Mesenchymal stem cell (in vitro differentiated cells and primary cell): ENCODE measurements at regions not wholly inside any gene's neighbourhood (a gene's known extent, or its start where the extent isn't known, plus 50 kb on each side); places are given as distances from the start of the nearest gene placed in this dataset.

Source experiments
- DNase-seq: peaks from one replicate; pipeline ENCODE4 v3.0.0-alpha.2; 2013
- H2AFZ ChIP-seq: one replicate; pipeline ENCODE4 v1.6.1; 2013; ENCODE audit warnings: low read depth, mild to moderate bottlenecking, control low read depth, inconsistent platforms, low read length, moderate library complexity
- H2AK5ac ChIP-seq: 2 replicates; pipeline ENCODE4 v1.6.1; 2013; ENCODE audit warnings: low read length, moderate library complexity, mild to moderate bottlenecking, inconsistent platforms; ENCODE audit not compliant: severe bottlenecking
- H2BK120ac ChIP-seq: one replicate; pipeline ENCODE4 v1.6.1; 2013; ENCODE audit warnings: low read depth, mild to moderate bottlenecking, inconsistent platforms, low read length, moderate library complexity
- H2BK12ac ChIP-seq, 2 experiments: one replicate each; pipeline ENCODE4 v1.6.1; 2013; ENCODE audit warnings: inconsistent platforms in 2 of 2, low read length in 2 of 2, mild to moderate bottlenecking in 2 of 2, moderate library complexity in 2 of 2, control low read depth in 1 of 2
- H2BK15ac ChIP-seq: one replicate; pipeline ENCODE4 v1.6.1; 2013; ENCODE audit warnings: mild to moderate bottlenecking, low read depth, inconsistent platforms; ENCODE audit not compliant: poor library complexity, severe bottlenecking
- H2BK5ac ChIP-seq: 2 replicates; pipeline ENCODE4 v1.6.1; 2013; ENCODE audit warnings: low read depth, mild to moderate bottlenecking, low read length, control low read depth, inconsistent platforms; ENCODE audit not compliant: poor library complexity, severe bottlenecking
- H3K14ac ChIP-seq, 2 experiments: one replicate each; pipeline ENCODE4 v1.6.1; 2013; ENCODE audit warnings: inconsistent platforms in 2 of 2, low read length in 2 of 2, control low read depth in 1 of 2, mild to moderate bottlenecking in 1 of 2, moderate library complexity in 1 of 2
- H3K18ac ChIP-seq, 2 experiments: one replicate each; pipeline ENCODE4 v1.6.1; 2013; ENCODE audit warnings: inconsistent platforms in 2 of 2, low read length in 2 of 2, control low read depth in 1 of 2, low read depth in 1 of 2, mild to moderate bottlenecking in 1 of 2
- H3K23ac ChIP-seq, 2 experiments: one replicate each; pipeline ENCODE4 v1.6.1; 2013; ENCODE audit warnings: inconsistent platforms in 2 of 2, low read length in 2 of 2, mild to moderate bottlenecking in 2 of 2, moderate library complexity in 2 of 2, control low read depth in 1 of 2
- H3K27ac ChIP-seq: 2 replicates; pipeline ENCODE4 v1.5.1; 2013; ENCODE audit warnings: mild to moderate bottlenecking, moderate library complexity, low read length, control low read depth, inconsistent platforms; ENCODE audit not compliant: poor library complexity, severe bottlenecking
- H3K27me3 ChIP-seq, 2 experiments: 2 replicates each; pipeline versions ENCODE4 v1.6.1 to v1.7.0; 2013; ENCODE audit warnings: low read length in 2 of 2, mild to moderate bottlenecking in 2 of 2, moderate library complexity in 2 of 2, control low read depth in 1 of 2, inconsistent platforms in 1 of 2; ENCODE audit not compliant: control insufficient read depth in 1 of 2, insufficient read depth in 1 of 2
- H3K36me3 ChIP-seq, 2 experiments: 2 replicates each; pipeline versions ENCODE4 v1.6.1 to v1.7.0; 2013; ENCODE audit warnings: low read length in 2 of 2, control low read depth in 1 of 2, inconsistent platforms in 1 of 2, low read depth in 1 of 2, mild to moderate bottlenecking in 1 of 2; ENCODE audit not compliant: insufficient read depth in 2 of 2, control insufficient read depth in 1 of 2
- H3K4ac ChIP-seq, 2 experiments: one replicate each; pipeline ENCODE4 v1.6.1; 2013; ENCODE audit warnings: inconsistent platforms in 2 of 2, low read length in 2 of 2, mild to moderate bottlenecking in 2 of 2, moderate library complexity in 2 of 2, control low read depth in 1 of 2, low read depth in 1 of 2
- H3K4me1 ChIP-seq: 2 replicates; pipeline ENCODE4 v1.6.1; 2013; ENCODE audit warnings: low read depth, low read length, control low read depth; ENCODE audit not compliant: control insufficient read depth, insufficient read depth
- H3K4me2 ChIP-seq: 2 replicates; pipeline ENCODE4 v1.6.1; 2013; ENCODE audit warnings: low read length, mild to moderate bottlenecking, inconsistent platforms; ENCODE audit not compliant: poor library complexity, severe bottlenecking
- H3K4me3 ChIP-seq, 2 experiments: 2 replicates each; pipeline versions ENCODE4 v1.5.1 to v1.7.0; 2013; ENCODE audit warnings: low read length in 2 of 2, mild to moderate bottlenecking in 2 of 2, control low read depth in 1 of 2, low read depth in 1 of 2; ENCODE audit not compliant: insufficient read depth in 1 of 2
- H3K79me1 ChIP-seq: replicated peaks from 2 replicates; pipeline ENCODE4 v1.6.1; 2013; ENCODE audit warnings: mild to moderate bottlenecking, control low read depth, low read length, inconsistent platforms; ENCODE audit not compliant: poor library complexity, severe bottlenecking
- H3K9ac ChIP-seq: 2 replicates; pipeline ENCODE4 v1.7.0; 2013; ENCODE audit warnings: mild to moderate bottlenecking, low read length, moderate library complexity
- H3K9me3 ChIP-seq: 2 replicates; pipeline ENCODE4 v1.7.0; 2013; ENCODE audit warnings: mild to moderate bottlenecking, low read length; ENCODE audit not compliant: control insufficient read depth
- H4K8ac ChIP-seq: one replicate; pipeline ENCODE4 v1.6.1; 2013; ENCODE audit warnings: inconsistent platforms, mild to moderate bottlenecking, low read length, moderate library complexity
- H4K91ac ChIP-seq: one replicate; pipeline ENCODE4 v1.6.1; 2013; ENCODE audit warnings: mild to moderate bottlenecking, low read length, inconsistent platforms
- WGBS: methylation state at CpG from one replicate; pipeline ENCODE4 v1.1.7; 2013; ENCODE audit warnings: mixed read lengths; 5-methylcytosine and 5-hydroxymethylcytosine counted together

GRCh38 chr1:184161071-184161698 is 109.7 kb downstream of the TSEN15 start:
- H3K36me3 ChIP-seq, result peaks cover 0 to 2% of the 10 kb centered on the region in 2 experiments
- no peak overlapping the region for H2AFZ ChIP-seq
- no peaks in the 10 kb centered on the region for H3K79me1 ChIP-seq
- peak overlapping the region in 1 of 2 experiments; percentile 34 for H3K4me3 ChIP-seq
- H3K9me3 ChIP-seq, result peaks cover 4% of the 10 kb centered on the region
- peak; percentile 84 for DNase-seq
- H3K27ac ChIP-seq, result no peak overlapping the region
- peaks cover 7% of the 10 kb centered on the region for H3K4me1 ChIP-seq
- peak overlapping the region in 1 of 2 experiments; percentile 70 for H3K18ac ChIP-seq
- H4K91ac ChIP-seq, result no peak overlapping the region
- H3K4ac ChIP-seq, result peak overlapping the region in 1 of 2 experiments; percentile 10
- no peak overlapping the region for H3K4me2 ChIP-seq
- H3K23ac ChIP-seq, result no peak overlapping the region
- peak overlapping the region in 1 of 2 experiments; percentile 20 for H2BK12ac ChIP-seq
- no peak overlapping the region for H2BK120ac ChIP-seq
- no peak overlapping the region for H2AK5ac ChIP-seq
- no peaks in the 10 kb centered on the region for H3K27me3 ChIP-seq
- no peak overlapping the region for H3K14ac ChIP-seq
- H3K9ac ChIP-seq, result peak overlapping the region; percentile 81
- WGBS, result 77% methylated on average over 3 of the region's 3 CpGs
- no peak overlapping the region for H4K8ac ChIP-seq
- H2BK15ac ChIP-seq, result no peak overlapping the region
- H2BK5ac ChIP-seq, result no peak overlapping the region

- Histone ChIP-seq H4K8ac (peak overlapping the region; percentile 15), H3K9me3 (peaks cover 4% of the 10 kb centered on the region), H3K27ac (no peak overlapping the region), H2BK120ac (no peak overlapping the region), H3K4me2 (no peak overlapping the region), H3K79me1 (no peaks in the 10 kb centered on the region), H3K9ac (no peak overlapping the region), H3K23ac (no peak overlapping the region), H3K18ac (peak overlapping the region in 1 of 2 experiments; percentile 52), H3K4me1 (peaks cover 7% of the 10 kb centered on the region), H2BK12ac (peak overlapping the region; percentile 15 to 63), H2BK15ac (peak overlapping the region; percentile 58), H3K14ac (no peak overlapping the region), H3K36me3 (peaks cover 0 to 2% of the 10 kb centered on the region in 2 experiments), H4K91ac (peak overlapping the region; percentile 76), H2AK5ac (no peak overlapping the region), H2AFZ (no peak overlapping the region), H3K4me3 (no peak overlapping the region), H2BK5ac (no peak overlapping the region), H3K27me3 (no peaks in the 10 kb centered on the region), H3K4ac (no peak overlapping the region)
- no peak for DNase-seq
- 78% methylated on average over 9 of the region's 9 CpGs for WGBS
Observed at GRCh38 chr1:184162281-184162680, 110.8 kb downstream of the TSEN15 start.

- H3K9me3 ChIP-seq, result peaks cover 4% of the 10 kb centered on the region
- no peak overlapping the region for H3K4me3 ChIP-seq
- peak overlapping the region; percentile 76 for H2BK15ac ChIP-seq
- peak overlapping the region; percentile 42 for H4K8ac ChIP-seq
- H3K18ac ChIP-seq, result peak overlapping the region; percentile 64 to 91
- peak overlapping the region in 1 of 2 experiments; percentile 90 for H3K14ac ChIP-seq
- DNase-seq, result peak; percentile 83
- H2AFZ ChIP-seq, result no peak overlapping the region
- peak overlapping the region; percentile 78 for H2AK5ac ChIP-seq
- peak overlapping the region; percentile 54 for H3K27ac ChIP-seq
- peak overlapping the region; percentile 94 to 99 for H2BK12ac ChIP-seq
- 27% methylated on average over 2 of the region's 3 CpGs for WGBS
- H3K9ac ChIP-seq, result peak overlapping the region; percentile 54
- H3K79me1 ChIP-seq, result no peaks in the 10 kb centered on the region
- peaks cover 7% of the 10 kb centered on the region for H3K4me1 ChIP-seq
- peaks cover 0 to 2% of the 10 kb centered on the region in 2 experiments for H3K36me3 ChIP-seq
- peak overlapping the region in 1 of 2 experiments; percentile 88 for H3K4ac ChIP-seq
- no peak overlapping the region for H2BK5ac ChIP-seq
- no peaks in the 10 kb centered on the region for H3K27me3 ChIP-seq
- H2BK120ac ChIP-seq, result peak overlapping the region; percentile 50
- H3K4me2 ChIP-seq, result no peak overlapping the region
- H4K91ac ChIP-seq, result peak overlapping the region; percentile 87
- H3K23ac ChIP-seq, result no peak overlapping the region
Observed at GRCh38 chr1:184163674-184164465, 112.3 kb downstream of the TSEN15 start.

- H4K91ac ChIP-seq, result peak overlapping the region; percentile 36
- H2BK5ac ChIP-seq, result no peak overlapping the region
- H3K9ac ChIP-seq, result no peak overlapping the region
- no peak overlapping the region for H3K27ac ChIP-seq
- DNase-seq, result peak; percentile 42
- no peak overlapping the region for H2BK15ac ChIP-seq
- H2BK12ac ChIP-seq, result peak overlapping the region; percentile 85 to 100
- H3K4me1 ChIP-seq, result peaks cover 7% of the 10 kb centered on the region
- no peak overlapping the region for H3K4me2 ChIP-seq
- peak overlapping the region in 1 of 2 experiments; percentile 95 for H3K14ac ChIP-seq
- H3K27me3 ChIP-seq, result no peaks in the 10 kb centered on the region
- peaks cover 2% of the 10 kb centered on the region for H3K9me3 ChIP-seq
- peak overlapping the region in 1 of 2 experiments; percentile 71 for H3K4ac ChIP-seq
- peak overlapping the region; percentile 87 to 98 for H3K18ac ChIP-seq
- H2BK120ac ChIP-seq, result no peak overlapping the region
- H3K23ac ChIP-seq, result peak overlapping the region in 1 of 2 experiments; percentile 5
- H3K36me3 ChIP-seq, result peaks cover 0 to 2% of the 10 kb centered on the region in 2 experiments
- peak overlapping the region; percentile 76 for H2AK5ac ChIP-seq
- H3K79me1 ChIP-seq, result no peaks in the 10 kb centered on the region
- H2AFZ ChIP-seq, result peak overlapping the region; percentile 78
- H3K4me3 ChIP-seq, result no peak overlapping the region
- WGBS, result 96% methylated on average over 1 of the region's 1 CpG
- peak overlapping the region; percentile 5 for H4K8ac ChIP-seq
Observed at GRCh38 chr1:184164536-184164935, 113.0 kb downstream of the TSEN15 start.
